A549 (cell line): ENCODE measurements at regions not wholly inside any gene's neighbourhood (a gene's known extent, or its start where the extent isn't known, plus 50 kb on each side); places are given as distances from the start of the nearest gene placed in this dataset.

Experiments used
- ATAC-seq, 2 experiments: fragments of 200-7000 bp in 1 of 2; fragments of >200 bp in 1 of 2; cut with Nextera tagmentation in 1 of 2; cut with Tn5 transposase in 1 of 2; 3 replicates each; pipeline versions ENCODE4 v1.8.0 to v1.9.1; 2018 to 2020; ENCODE audit warnings: mild to moderate bottlenecking in 1 of 2, moderate library complexity in 1 of 2
- CTCF ChIA-PET: fragments of 300-600 bp; sonication (Branson Sonifier 250); formaldehyde crosslinking; extraction: SDS; loops from one replicate; lab custom pipeline; 2021; ENCODE audit warnings: antibody characterized with exemption, inconsistent platforms; lab: Yijun Ruan, JAX
- POLR2A ChIA-PET: fragments of 350-600 bp; formaldehyde crosslinking; extraction: SDS; loops from one replicate; lab custom pipeline; 2021; ENCODE audit warnings: antibody characterized with exemption, inconsistent platforms; lab: Yijun Ruan, JAX
- DNase-seq, 2 experiments: peaks; one replicate each; pipeline versions ENCODE4 v3.0.0 to v3.0.0-alpha.2; 2011 to 2016; ENCODE audit warnings: low read depth in 1 of 2, low spot score in 1 of 2
- FAIRE-seq: peaks from 2 replicates; lab custom pipeline; 2011; peaks lifted over from hg19 to GRCh38; lab: Jason Lieb, UNC
- H3K27ac ChIP-seq, 2 experiments: fragments of >200 bp; sonication (Bioruptor Twin); formaldehyde crosslinking; 3 replicates each; pipeline ENCODE4 v1.5.1; 2016 to 2017
- H3K4me1 ChIP-seq: fragments of >200 bp; sonication (Bioruptor Twin); formaldehyde crosslinking; 3 replicates; pipeline ENCODE4 v1.6.1; 2016
- H3K4me2 ChIP-seq: fragments of >200 bp; sonication (Bioruptor Twin); formaldehyde crosslinking; 3 replicates; pipeline ENCODE4 v1.6.1; 2016
- H3K4me3 ChIP-seq: fragments of >200 bp; sonication (Bioruptor Twin); formaldehyde crosslinking; 3 replicates; pipeline ENCODE4 v1.5.1; 2016
- H3K9me3 ChIP-seq: fragments of >200 bp; sonication (Bioruptor Twin); formaldehyde crosslinking; 3 replicates; pipeline ENCODE4 v1.6.1; 2016
- CBX8 ChIP-seq: fragments of 200-600 bp; sonication (generic); IDR thresholded peaks from 2 replicates; pipeline ENCODE4 v1.6.1; 2016
- CEBPB ChIP-seq, 2 experiments: fragments of >200 bp in 1 of 2; sonication (Bioruptor Twin) in 1 of 2; formaldehyde crosslinking in 1 of 2; IDR thresholded peaks; 2 replicates each; pipeline ENCODE4 v1.6.1; 2012 to 2016
- CHD2 ChIP-seq: fragments of 150-350 bp; IDR thresholded peaks from 2 replicates; pipeline ENCODE4 v1.6.1; 2014; ENCODE audit warnings: low read length; ENCODE audit not compliant: partially characterized antibody
- CHD4 ChIP-seq: fragments of 200-600 bp; sonication (generic); IDR thresholded peaks from 2 replicates; pipeline ENCODE4 v1.6.1; 2016; ENCODE audit warnings: antibody characterized with exemption, mild to moderate bottlenecking, borderline replicate concordance
- EHF ChIP-seq: fragments of 250-450 bp; sonication (Bioruptor Pico); IDR thresholded peaks from 2 replicates; pipeline ENCODE4 v1.5.0; 2020; ENCODE audit warnings: mild to moderate bottlenecking
- ESRRA ChIP-seq: fragments of 150-350 bp; IDR thresholded peaks from 2 replicates; pipeline ENCODE4 v1.6.1; 2014; ENCODE audit warnings: mild to moderate bottlenecking, low read length, borderline replicate concordance
- FOSB ChIP-seq: fragments of 250-450 bp; sonication (Bioruptor Pico); IDR thresholded peaks from 2 replicates; pipeline ENCODE4 v1.5.0; 2020; ENCODE audit warnings: mild to moderate bottlenecking, moderate library complexity
- FOSL2 ChIP-seq, 2 experiments: fragments of 450-650 bp in 1 of 2; fragments of >200 bp in 1 of 2; sonication (Bioruptor Twin) in 1 of 2; formaldehyde crosslinking; IDR thresholded peaks; 2 replicates each; pipeline versions ENCODE4 v1.5.0 to v1.6.1; 2016 to 2020; ENCODE audit warnings: mild to moderate bottlenecking in 1 of 2, moderate library complexity in 1 of 2
- HDAC2 ChIP-seq: fragments of 200-600 bp; sonication (generic); IDR thresholded peaks from 2 replicates; pipeline ENCODE4 v1.6.1; 2016
- HES2 ChIP-seq: fragments of >200 bp; sonication (Bioruptor Twin); formaldehyde crosslinking; IDR thresholded peaks from 2 replicates; pipeline ENCODE4 v1.6.1; 2016
- HEYL ChIP-seq: fragments of 250-450 bp; sonication (Bioruptor Pico); IDR thresholded peaks from 2 replicates; pipeline ENCODE4 v1.8.0; 2021; ENCODE audit warnings: mild to moderate bottlenecking, moderate library complexity
- HOXB5 ChIP-seq: fragments of 250-450 bp; sonication (Bioruptor Pico); IDR thresholded peaks from 2 replicates; pipeline ENCODE4 v1.5.0; 2020; ENCODE audit warnings: mild to moderate bottlenecking, moderate library complexity
- KDM1A ChIP-seq: fragments of 200-600 bp; sonication (generic); IDR thresholded peaks from 2 replicates; pipeline ENCODE4 v1.6.1; 2016; ENCODE audit warnings: low read depth, mild to moderate bottlenecking
- KDM5A ChIP-seq: fragments of 200-600 bp; sonication (generic); IDR thresholded peaks from 2 replicates; pipeline ENCODE4 v1.6.1; 2016; ENCODE audit warnings: antibody characterized with exemption, mild to moderate bottlenecking
- MAZ ChIP-seq: fragments of 150-350 bp; IDR thresholded peaks from 2 replicates; pipeline ENCODE4 v1.6.1; 2014; ENCODE audit warnings: antibody characterized with exemption, low read depth, low read length, borderline replicate concordance
- MYC ChIP-seq: IDR thresholded peaks from 2 replicates; pipeline ENCODE4 v1.6.1; 2012; ENCODE audit warnings: mild to moderate bottlenecking, inconsistent platforms, low read length, improper control_type of control experiment, borderline replicate concordance
- NPAS2 ChIP-seq: fragments of 250-450 bp; sonication (Bioruptor Pico); IDR thresholded peaks from 2 replicates; pipeline ENCODE4 v1.8.0; 2022; ENCODE audit warnings: mild to moderate bottlenecking, moderate library complexity, borderline replicate concordance
- NR3C1 ChIP-seq: fragments of >200 bp; sonication (Bioruptor Twin); formaldehyde crosslinking; IDR thresholded peaks from 3 replicates; pipeline ENCODE4 v1.6.1; 2017
- PBX3 ChIP-seq: IDR thresholded peaks from 2 replicates; pipeline ENCODE4 v1.6.1; 2012
- PHF8 ChIP-seq: fragments of 200-600 bp; sonication (generic); IDR thresholded peaks from 2 replicates; pipeline ENCODE4 v1.6.1; 2016; ENCODE audit warnings: low read depth, mild to moderate bottlenecking, antibody characterized with exemption, moderate library complexity, borderline replicate concordance
- RFX5 ChIP-seq: fragments of 450-650 bp; IDR thresholded peaks from 2 replicates; pipeline ENCODE4 v1.7.1; 2014; ENCODE audit warnings: antibody characterized with exemption, mild to moderate bottlenecking, moderate library complexity
- SMC3 ChIP-seq: fragments of >200 bp; sonication (Bioruptor Twin); formaldehyde crosslinking; IDR thresholded peaks from 3 replicates; pipeline ENCODE4 v1.6.1; 2018; ENCODE audit warnings: inconsistent platforms
- SREBF2 ChIP-seq: fragments of 450-650 bp; IDR thresholded peaks from 2 replicates; pipeline ENCODE4 v1.6.1; 2014; ENCODE audit warnings: mild to moderate bottlenecking, moderate library complexity
- TFCP2L1 ChIP-seq: fragments of 250-450 bp; sonication (Bioruptor Pico); IDR thresholded peaks from 2 replicates; pipeline ENCODE4 v1.5.0; 2021; ENCODE audit warnings: mild to moderate bottlenecking
- ZC3H11A ChIP-seq: fragments of 450-650 bp; IDR thresholded peaks from 2 replicates; pipeline ENCODE4 v1.6.1; 2014; ENCODE audit warnings: antibody characterized with exemption, mild to moderate bottlenecking
- ZFP36 ChIP-seq: fragments of 450-650 bp; IDR thresholded peaks from 2 replicates; pipeline ENCODE4 v1.6.1; 2014; ENCODE audit warnings: borderline replicate concordance; ENCODE audit not compliant: partially characterized antibody
- WGBS: methylation state at CpG from one replicate; pipeline ENCODE4 v1.1.6; 2017; ENCODE audit errors: missing lambda C conversion rate; 5-methylcytosine and 5-hydroxymethylcytosine counted together
- TF ChIP-seq, protein P1 (sequence below): fragments of 250-450 bp; sonication (Bioruptor Pico); IDR thresholded peaks from 2 replicates; pipeline ENCODE4 v1.5.0; 2021; ENCODE audit warnings: mild to moderate bottlenecking, moderate library complexity, borderline replicate concordance

GRCh38 chr17:28255616-28256015 lies 63.4 kb upstream of the TMEM97 start:
- Histone ChIP-seq H3K4me3 (no peak overlapping the region), H3K9me3 (no peaks in the 10 kb centered on the region), H3K4me2 (no peak overlapping the region), H3K27ac (no peak overlapping the region), H3K4me1 (peaks cover 26% of the 10 kb centered on the region)
- no peak for DNase-seq
- no peak for ATAC-seq
- 46% methylated on average over 4 of the region's 4 CpGs for WGBS
- CTCF ChIA-PET, result interaction anchor here (0.6 to 18.0 kb wide), 4 partner anchors 21 to 362 kb away, joined by 3 to 338 read pairs (median 4); no protein-coding TSS in a partner anchor
- TF ChIP-seq CBX8, result no peak
- no peak for TF ChIP-seq FOSL2 (IDR thresholded peaks at IDR 0.05)
- no peak for TF ChIP-seq FOSL2 (CRISPR knock-in tag; IDR thresholded peaks at IDR 0.05)
- no peak for TF ChIP-seq HEYL (CRISPR knock-in tag)
- TF ChIP-seq CEBPB (IDR thresholded peaks at IDR 0.05), result no peak
- TF ChIP-seq, protein P1, sequence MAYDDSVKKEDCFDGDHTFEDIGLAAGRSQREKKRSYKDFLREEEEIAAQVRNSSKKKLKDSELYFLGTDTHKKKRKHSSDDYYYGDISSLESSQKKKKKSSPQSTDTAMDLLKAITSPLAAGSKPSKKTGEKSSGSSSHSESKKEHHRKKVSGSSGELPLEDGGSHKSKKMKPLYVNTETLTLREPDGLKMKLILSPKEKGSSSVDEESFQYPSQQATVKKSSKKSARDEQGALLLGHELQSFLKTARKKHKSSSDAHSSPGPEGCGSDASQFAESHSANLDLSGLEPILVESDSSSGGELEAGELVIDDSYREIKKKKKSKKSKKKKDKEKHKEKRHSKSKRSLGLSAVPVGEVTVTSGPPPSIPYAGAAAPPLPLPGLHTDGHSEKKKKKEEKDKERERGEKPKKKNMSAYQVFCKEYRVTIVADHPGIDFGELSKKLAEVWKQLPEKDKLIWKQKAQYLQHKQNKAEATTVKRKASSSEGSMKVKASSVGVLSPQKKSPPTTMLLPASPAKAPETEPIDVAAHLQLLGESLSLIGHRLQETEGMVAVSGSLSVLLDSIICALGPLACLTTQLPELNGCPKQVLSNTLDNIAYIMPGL (CRISPR knock-in tag), result no peak
- POLR2A ChIA-PET, result no interaction called here
- FAIRE-seq, result no peak

GRCh38 chr17:28256370-28256769 lies 62.6 kb upstream of the TMEM97 start:
- POLR2A ChIA-PET, result no interaction called here
- no peak overlapping the region for H3K4me2 ChIP-seq
- no peak overlapping the region for H3K27ac ChIP-seq
- FAIRE-seq (no peak), ATAC-seq (no peak), DNase-seq (no peak)
- H3K9me3 ChIP-seq, result no peaks in the 10 kb centered on the region
- CTCF ChIA-PET, result interaction anchor here (1.1 to 18.0 kb wide), 2 partner anchors 22 to 65 kb away, joined by 4 to 338 read pairs; no protein-coding TSS in a partner anchor
- H3K4me1 ChIP-seq, result peaks cover 30% of the 10 kb centered on the region
- H3K4me3 ChIP-seq, result no peak overlapping the region
- 81% methylated on average over 14 of the region's 14 CpGs for WGBS
- TF ChIP-seq NR3C1 (no peak), PHF8 (no peak), NPAS2 (CRISPR knock-in tag) (no peak), PBX3 (no peak), HES2 (no peak), KDM1A (no peak), CHD4 (no peak), TFCP2L1 (no peak), ZC3H11A (no peak), CBX8 (no peak), CHD2 (no peak), HOXB5 (CRISPR knock-in tag) (no peak), SMC3 (no peak), RFX5 (no peak), ESRRA (no peak)

GRCh38 chr17:28256881-28257280 lies 62.1 kb upstream of the TMEM97 start:
- ChIA-PET POLR2A (no interaction called here), CTCF (interaction anchor here (1.0 kb wide), 1 partner anchor 159 kb away, joined by 3 read pairs; no protein-coding TSS in a partner anchor)
- H3K4me2 ChIP-seq, result no peak overlapping the region
- ATAC-seq, result no peak
- peaks cover 27% of the 10 kb centered on the region for H3K4me1 ChIP-seq
- no peak for FAIRE-seq
- TF ChIP-seq FOSL2 (IDR thresholded peaks at IDR 0.05) (no peak), FOSL2 (CRISPR knock-in tag; IDR thresholded peaks at IDR 0.05) (no peak), MAZ (no peak), SMC3 (no peak), NPAS2 (CRISPR knock-in tag) (no peak), HES2 (no peak), PHF8 (no peak), FOSB (CRISPR knock-in tag) (no peak), MYC (no peak), EHF (no peak), HDAC2 (no peak), CHD4 (no peak), ZFP36 (no peak), KDM5A (no peak), RFX5 (no peak), SREBF2 (no peak)
- TF ChIP-seq, all 56 proteins: peak for 0
- Histone ChIP-seq H3K4me3 (no peak overlapping the region), H3K9me3 (no peaks in the 10 kb centered on the region), H3K27ac (no peak overlapping the region)
- DNase-seq, result no peak
- 82% methylated on average over 7 of the region's 7 CpGs for WGBS
